NB4 (cell line): ENCODE measurements at regions not wholly inside any gene's neighbourhood (a gene's known extent, or its start where the extent isn't known, plus 50 kb on each side); places are given as distances from the start of the nearest gene placed in this dataset.

ENCODE experiments used
- CTCF ChIP-seq: IDR thresholded peaks from one replicate; pipeline ENCODE4 v1.5.1; 2012; ENCODE audit warnings: low read depth, low read length
- POLR2A ChIP-seq: IDR thresholded peaks from 2 replicates; pipeline ENCODE4 v1.6.1; 2011; ENCODE audit warnings: mild to moderate bottlenecking; ENCODE audit not compliant: insufficient read length; ENCODE audit errors: extremely low read depth

- TF ChIP-seq POLR2A (no peak), CTCF (no peak)
Measured at GRCh38 chr2:58876126-58876525, 635.0 kb upstream of the FANCL start.
